ENCODE measurements at regions not wholly inside any gene's neighbourhood (a gene's known extent, or its start where the extent isn't known, plus 50 kb on each side); places are given as distances from the start of the nearest gene placed in this dataset.
"Not testable (repeated sequence)": the region's sequence is repeated elsewhere in the genome, so short reads cannot be mapped to it uniquely, and the experiment has no call there.

DNA sequence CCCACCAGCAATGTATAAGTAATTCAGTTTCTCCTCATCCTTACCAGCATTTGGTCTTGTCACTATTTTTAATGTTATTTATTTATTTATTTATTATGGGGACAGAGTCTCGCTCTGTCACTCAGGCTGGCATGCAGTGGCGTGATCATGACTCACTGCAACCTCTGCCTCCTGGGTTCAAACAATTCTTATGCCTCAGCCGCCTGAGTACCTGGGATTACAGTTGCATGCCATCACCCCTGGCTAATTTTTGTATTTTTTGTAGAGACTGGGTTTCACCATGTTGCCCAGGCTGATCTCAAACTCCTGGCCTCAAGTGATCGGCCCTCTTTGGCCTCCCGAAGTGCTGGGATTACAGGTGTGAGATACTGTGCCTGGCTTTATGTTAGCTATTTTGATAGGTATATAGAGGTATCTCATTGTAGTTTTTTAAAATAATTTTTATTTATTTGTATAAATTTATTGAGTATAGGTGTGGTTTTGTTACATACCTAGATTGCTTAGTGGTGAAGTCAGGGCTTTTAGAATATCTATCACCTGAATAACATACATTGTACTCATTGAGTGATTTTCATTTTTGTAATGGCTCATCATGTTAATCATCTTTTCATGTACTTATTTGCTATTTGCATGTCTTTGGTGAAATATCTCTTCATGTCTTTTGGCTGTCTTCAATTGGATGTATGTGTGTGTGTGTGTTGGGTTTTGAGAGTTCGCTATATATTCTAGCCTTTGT, 53.3 kb downstream of the TANC2 start:
- no peak for DNase-seq (ENCODE audit: low read depth in 4 of 4, low spot score in 3 of 4)

DNA sequence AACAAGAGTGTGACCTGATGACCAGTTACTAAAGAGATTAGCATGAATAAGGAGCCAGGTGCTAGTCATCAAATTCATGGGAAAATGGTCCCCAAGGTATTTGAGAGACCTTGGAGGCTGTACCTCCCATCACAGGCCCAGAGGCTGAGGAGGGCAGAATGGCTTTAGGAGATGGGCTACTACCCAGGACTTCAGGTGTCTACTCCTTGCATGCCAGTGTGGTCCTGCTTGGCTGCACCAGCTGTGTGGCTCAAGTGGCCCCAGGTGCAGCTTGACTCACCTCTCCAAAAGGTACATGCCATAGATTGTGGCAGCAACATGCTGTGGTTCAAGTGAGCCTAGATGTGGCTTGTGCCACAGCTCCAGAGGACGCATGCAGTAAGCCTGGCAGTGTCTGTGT, 56.5 kb downstream of the TANC2 start:
- no peak for DNase-seq (ENCODE audit: low read depth in 4 of 4, low spot score in 3 of 4)

DNA sequence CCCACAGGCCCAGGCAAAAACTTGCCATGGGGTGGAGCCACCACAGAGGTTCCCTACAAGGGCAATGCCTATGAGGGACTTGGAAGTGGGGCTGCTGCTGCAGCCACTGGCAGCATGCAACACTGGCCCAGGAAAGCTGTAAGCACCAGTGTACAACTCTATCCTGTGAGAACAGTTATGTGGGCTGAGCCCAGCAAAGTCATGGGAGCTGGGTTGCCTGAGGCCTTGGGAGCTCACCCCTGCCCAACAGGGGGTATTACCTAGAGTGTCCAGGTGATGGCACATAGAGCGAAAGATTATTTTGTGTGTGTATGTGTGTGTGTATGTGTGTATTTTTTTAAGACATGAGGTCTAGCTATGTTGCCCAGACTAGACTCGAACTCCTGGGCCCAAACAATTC, 57.0 kb downstream of the TANC2 start:
- no peak for DNase-seq (ENCODE audit: low read depth in 4 of 4, low spot score in 3 of 4)

DNA sequence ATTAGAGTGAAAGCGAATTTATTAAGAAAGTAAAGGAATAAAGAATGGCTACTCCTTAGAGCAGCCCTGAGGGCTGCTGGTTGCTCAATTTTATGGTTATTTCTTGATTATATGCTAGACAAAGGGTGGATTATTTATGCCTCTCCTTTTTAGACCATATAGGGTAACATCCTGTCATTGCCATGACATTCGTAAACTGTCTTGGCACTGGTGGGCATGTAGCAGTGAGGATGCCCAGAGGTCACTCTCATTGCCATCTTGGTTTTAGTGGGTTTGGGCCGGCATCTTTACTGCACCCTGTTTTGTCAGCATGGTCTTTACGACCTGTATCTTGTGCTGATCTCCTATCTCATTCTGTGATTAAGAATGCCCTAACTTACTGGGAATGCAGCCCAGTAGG, 58.2 kb downstream of the TANC2 start:
- DNase-seq (ENCODE audit: low read depth in 4 of 4, low spot score in 3 of 4) = no peak

DNA sequence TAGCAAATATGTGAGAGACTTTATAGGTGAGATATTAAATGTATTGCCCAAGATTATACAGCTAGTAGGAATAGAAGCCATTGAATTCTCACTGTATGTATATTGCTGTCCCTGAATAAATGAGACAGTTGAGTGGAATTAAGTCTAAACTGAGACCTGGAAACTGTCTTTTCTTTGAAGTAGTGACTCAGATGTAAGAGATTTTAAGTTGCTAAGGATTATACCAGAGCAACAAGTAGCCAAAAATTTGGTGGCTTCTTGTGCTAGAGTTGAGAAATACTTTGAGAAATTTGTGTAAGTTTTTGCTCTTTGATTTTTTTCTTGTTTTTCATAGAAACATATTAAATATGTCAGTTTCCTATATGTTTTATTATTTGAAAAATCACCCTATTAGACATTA, 58.7 kb downstream of the TANC2 start:
- no peak for DNase-seq (ENCODE audit: low read depth in 4 of 4, low spot score in 3 of 4)

DNA sequence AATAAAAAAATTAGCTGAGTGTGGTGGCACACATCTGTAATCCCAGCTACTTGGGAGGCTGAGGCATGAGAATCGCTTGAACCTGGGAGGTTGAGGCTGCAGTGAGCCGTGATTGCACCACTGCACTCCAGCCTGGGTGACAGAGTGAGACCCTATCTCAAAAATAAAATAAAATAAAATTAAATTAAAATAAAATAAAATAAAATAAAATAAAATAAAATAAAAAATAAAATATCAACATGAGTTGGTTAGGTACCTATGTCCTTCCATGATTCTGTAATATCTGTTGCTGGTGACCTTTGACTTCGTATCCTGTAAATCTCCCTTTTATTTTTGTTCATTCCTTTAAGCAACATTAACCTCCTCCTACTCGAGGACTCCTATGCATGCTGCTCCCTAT, 59.6 kb downstream of the TANC2 start:
- not testable (repeated sequence) for DNase-seq (ENCODE audit: low read depth in 4 of 4, low spot score in 3 of 4)

DNA sequence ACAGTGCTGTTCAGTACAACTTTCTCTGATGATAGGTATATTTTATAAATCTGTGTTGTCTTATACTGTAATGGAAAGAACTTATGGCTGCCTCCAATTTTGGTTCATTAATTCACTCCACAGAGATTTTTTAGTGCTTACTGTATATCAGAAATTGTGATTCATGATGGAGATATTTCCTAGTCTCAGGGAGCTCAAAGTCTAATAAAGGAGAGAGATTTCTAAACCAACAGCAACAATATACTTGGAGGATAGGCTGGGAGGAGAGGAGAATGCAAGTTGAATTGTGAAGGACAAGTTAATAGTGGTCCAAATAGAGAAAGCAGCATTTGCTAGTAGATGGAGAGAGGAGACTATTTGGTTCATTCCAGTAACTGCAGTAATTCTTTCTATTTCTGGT, 63.5 kb downstream of the TANC2 start:
- DNase-seq (ENCODE audit: low read depth in 4 of 4, low spot score in 3 of 4) = no peak

DNA sequence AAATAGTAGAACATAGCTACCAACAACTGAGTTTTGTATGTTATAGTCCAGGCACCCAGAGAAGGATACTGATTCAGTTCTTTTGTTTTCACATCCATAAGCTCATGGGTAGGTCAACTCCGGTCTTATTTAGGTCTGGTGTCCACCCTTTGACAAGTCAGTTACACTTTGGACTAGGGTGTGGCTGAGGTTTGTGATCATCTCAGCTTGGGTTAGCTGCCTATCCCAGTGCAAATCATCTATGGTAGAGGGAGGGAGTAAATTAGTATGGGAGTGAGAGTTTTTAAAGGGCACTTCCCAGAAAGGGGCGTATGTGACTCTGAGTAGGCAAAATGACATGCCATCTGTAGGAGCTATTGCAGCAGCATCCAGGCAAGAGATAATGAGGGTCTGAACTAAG, 66.1 kb downstream of the TANC2 start:
- DNase-seq (ENCODE audit: low read depth in 4 of 4, low spot score in 3 of 4) = no peak

DNA sequence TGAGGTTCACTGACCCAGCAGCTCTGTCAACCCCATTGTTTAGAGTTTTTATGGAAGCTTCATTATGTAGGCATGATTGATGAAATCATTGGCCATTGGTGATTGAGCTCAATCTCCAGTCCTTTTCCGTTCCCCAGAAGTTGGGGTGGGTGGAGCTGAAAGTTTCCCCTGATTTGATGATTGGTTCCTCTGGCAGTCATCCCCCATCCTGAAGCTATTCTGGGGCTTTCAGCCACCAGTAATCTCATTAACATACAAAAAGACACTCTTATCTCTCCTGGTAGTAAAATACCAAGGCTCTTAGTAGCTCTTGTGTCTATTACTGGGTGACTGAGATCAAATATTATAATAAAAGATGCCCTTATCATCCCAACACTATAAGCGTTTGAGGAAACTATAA, 67.1 kb downstream of the TANC2 start:
- no peak for DNase-seq (ENCODE audit: low read depth in 4 of 4, low spot score in 3 of 4)

DNA sequence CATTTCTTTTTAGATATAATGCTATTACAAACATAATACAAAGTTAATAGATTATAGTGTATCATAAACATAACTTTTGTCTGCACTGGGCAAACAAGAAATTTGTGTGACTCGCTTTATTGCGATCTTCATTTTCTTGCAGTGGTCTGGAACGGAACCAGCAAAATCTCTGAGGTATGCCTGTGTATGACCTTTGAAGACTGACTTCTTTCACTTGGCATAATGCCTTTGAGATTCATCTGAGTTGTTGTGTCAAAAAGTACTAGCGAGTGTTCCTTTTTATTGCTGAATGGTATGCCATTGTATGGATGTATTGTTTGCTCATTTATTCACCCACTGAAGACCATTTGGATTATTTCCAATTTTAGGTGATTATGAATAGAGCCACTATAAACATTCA, 69.2 kb downstream of the TANC2 start:
- DNase-seq (ENCODE audit: low read depth in 4 of 4, low spot score in 3 of 4) = no peak

DNA sequence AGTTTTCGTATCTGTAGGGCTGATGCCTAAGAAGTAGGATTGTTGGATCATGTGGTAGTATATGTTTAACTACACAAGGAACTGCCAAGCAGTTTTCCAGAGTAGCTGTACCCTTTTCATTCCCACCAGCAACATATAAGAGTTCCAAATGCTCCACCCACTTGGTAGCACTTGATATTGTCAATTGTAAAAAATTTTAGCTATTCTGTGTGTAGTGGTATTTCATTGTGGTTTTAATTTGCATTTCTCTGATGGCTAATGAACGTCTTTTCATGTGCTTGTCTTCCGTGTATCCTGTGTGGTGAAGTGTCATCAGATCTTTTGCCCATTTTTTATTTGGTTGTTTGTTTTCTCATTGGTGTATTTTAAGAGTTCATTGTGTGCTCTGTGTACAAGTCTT, 69.7 kb downstream of the TANC2 start:
- DNase-seq (ENCODE audit: low read depth in 4 of 4, low spot score in 3 of 4) = no peak

DNA sequence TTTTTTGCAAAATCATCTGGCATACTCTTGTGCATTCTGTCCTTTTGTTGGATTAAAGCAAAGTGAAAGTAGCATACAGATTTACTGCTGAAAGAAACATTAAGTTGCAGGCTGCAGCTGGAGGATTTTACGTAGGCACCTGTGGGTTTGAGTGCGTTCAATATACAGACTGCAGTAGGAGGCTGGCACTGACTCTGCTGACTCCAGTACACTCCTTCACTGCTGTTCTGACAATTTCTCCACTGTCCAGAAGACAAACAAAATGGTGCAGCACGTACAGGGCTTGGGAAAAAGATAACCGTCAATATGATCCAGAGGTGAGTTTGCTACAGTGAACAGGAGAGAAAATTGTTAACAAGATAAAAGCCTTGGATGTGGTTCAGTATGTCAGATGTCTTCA, 73.3 kb downstream of the TANC2 start:
- peak in 1 of 4 donors; percentile 4 for DNase-seq (ENCODE audit: low read depth in 4 of 4, low spot score in 3 of 4)

DNA sequence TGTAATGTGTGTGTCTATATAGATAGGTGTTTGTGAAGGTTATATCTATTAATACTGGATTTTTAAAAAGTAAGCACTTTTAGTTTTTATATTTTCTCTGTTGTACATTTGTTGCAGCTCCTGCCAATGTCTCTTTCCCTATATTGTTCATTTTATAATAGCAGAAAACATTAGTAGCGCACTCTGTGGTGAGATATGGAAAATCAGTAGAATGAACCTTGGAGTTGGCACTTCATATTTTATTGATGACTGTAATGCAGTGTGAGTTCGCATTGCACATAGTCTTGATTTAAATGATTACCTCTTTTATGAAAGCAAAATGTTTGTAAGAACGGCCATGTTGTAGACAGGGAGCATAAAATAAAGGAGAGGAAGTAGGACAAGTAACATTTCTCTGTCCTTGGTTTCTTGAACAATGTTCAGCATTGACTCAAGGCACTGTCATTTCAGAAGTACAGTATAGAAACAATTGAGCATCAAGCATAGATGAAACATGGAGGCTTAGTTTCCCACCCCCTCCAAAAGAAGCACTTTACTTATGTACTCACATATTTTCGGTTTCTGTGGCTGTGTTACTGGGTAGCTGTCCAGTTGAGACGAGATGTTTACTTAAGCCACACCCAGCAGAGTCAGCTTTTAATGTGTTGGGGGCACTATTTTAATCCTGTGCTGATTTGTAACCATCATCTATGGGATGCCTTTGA, 74.0 kb downstream of the TANC2 start:
- no peak for DNase-seq (ENCODE audit: low read depth in 4 of 4, low spot score in 3 of 4)

DNA sequence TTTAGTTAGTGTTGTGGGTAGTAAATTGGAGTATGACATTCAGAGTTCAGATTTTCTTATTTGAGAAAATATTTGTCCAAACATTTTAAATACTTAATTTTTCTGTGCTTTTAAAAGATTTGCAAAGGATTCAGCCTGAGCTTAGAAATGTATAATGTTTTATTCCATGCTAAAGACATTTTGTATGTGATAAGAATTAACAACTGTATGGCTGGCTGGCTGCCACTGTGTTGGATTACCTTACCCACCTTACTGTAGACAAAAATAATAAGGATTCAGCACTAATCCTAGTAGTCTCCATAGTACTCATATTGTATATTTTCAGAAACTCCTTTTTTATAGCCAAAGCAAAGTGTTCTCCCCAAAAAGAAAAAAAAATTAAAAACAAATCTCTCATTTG, 74.8 kb downstream of the TANC2 start:
- DNase-seq (ENCODE audit: low read depth in 4 of 4, low spot score in 3 of 4) = no peak

DNA sequence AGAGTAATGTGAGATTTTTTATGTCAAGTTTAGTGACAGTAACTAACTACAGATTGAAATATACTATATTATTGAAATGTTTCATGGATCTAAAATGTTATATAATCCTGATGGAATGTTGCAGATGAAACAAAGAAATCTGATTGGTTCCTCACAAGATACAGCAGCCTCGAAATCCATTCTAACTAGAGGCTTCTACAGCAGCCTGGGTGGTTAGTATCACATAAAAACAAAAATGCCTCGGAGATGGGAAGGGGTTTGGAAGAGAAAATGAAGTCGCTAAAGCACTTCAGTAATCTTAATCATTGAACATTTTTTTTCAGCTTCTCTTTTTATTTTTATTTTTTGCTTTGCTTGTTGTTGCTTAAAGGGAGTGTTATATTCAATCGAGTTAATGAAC, 75.2 kb downstream of the TANC2 start:
- no peak for DNase-seq (ENCODE audit: low read depth in 4 of 4, low spot score in 3 of 4)

DNA sequence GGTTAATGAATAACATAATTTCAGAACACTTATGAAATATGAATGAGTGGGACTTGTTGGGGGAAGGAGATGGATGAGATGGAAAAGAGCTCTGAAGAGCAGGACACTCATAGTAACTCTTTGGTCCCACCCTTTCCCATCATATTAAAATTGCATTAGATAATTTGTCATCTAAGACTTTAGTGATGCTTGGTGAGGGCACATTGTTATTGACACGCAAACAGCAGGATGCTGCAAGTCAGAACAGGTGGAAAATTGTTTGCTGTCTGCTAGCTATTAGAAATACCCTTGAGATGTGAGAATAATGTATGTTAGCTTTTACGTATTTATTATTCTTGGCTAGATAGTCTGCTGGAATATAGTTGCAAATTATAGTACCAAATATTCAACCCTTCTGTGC, 75.7 kb downstream of the TANC2 start:
- no peak for DNase-seq (ENCODE audit: low read depth in 4 of 4, low spot score in 3 of 4)

DNA sequence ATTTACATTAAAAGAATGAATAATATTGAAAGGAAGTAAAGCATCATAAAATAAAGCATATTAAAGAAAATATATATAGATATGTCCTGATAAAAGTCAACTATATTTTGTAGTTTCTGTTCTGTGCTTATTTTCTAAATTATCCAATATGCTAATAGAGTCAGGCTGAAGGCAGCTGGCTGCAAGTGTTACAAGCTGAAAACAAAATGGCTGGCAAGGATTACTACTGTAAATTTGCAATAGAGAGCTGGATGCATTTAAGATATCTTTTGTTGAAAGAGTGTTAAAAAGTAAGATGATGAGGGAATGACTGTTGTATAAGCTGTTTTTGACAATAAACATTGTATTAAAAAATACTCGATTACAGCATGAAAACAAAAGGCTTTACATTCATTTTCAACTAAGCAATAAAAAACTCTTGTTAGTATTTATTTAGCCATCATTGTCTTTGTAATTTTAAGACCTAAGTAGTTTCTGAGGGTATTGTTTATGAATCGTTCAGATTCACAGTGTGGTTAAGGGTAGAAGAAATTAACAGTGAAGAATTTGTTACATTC, 76.3 kb downstream of the TANC2 start:
- DNase-seq (ENCODE audit: low read depth in 4 of 4, low spot score in 3 of 4) = no peak

DNA sequence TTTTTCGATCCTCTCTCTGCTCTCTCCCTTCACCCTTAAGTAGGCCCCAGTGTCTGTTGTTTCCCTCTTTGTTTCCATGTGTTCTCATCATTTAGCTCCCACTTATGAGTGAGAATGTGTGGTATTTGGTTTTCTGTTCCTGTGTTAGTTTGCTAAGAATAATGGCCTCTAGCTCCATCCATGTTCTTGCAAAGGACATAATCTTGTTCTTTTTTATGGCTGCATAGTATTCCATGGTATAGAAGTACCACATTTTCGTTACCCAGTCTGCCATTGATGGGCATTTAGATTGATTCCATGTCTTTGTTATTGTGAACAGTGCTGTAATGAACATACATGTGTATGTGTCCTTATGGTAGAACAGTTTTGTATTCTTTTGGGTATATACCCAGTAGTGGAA, 91.5 kb downstream of the TANC2 start:
- DNase-seq (ENCODE audit: low read depth in 4 of 4, low spot score in 3 of 4) = not testable (repeated sequence)

DNA sequence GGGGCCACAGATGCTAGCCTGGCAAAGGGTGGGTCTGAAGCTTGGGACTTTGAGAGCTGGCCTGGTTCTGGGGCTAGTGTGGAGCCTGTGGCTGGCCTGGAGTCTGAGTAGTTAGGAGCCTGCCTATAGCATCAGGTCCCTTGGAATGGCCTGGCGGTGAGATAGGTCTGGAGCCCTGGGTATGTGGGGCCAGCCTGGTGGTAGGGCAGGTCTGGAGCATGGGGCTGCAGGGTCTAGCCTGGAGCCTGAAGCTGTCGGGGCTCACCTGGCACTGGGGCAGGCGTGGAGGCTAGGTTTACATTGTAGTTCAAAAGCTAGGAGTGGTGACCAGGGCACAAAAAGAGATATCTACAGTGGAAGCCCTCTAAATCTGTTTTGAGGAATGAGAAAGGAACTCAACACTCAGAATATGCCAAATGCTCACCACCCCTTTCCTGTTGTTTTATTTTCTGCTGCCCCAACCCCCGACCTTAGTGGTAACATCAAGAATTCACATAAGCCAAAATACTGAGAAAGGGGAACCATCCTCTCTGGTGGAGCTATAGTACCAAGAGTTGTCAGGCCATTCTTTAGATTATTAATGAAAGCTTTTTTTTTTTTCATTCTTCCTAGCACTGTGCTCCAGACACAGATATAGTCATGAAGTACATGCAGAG, 100.3 kb downstream of the TANC2 start:
- no peak for DNase-seq (ENCODE audit: low read depth in 4 of 4, low spot score in 3 of 4)

DNA sequence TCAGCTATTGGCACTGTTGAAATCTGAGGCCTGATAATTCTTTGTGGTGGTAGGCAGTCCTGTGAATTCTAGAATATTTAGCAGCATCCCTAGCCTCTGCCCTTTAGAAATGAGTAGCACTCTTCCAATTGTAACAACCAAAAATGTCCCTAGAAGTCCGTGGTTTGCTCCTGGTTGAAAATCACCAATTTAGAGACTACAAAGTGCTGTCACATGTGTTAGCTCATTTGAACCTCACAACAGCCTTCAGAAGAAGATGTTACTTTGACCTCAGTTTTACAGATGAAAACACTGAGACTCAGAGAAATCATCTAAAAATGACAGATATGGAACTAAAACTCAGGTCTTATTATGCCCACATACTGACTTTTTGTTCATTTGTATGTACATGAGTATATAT, 103.2 kb downstream of the TANC2 start:
- no peak for DNase-seq (ENCODE audit: low read depth in 4 of 4, low spot score in 3 of 4)

DNA sequence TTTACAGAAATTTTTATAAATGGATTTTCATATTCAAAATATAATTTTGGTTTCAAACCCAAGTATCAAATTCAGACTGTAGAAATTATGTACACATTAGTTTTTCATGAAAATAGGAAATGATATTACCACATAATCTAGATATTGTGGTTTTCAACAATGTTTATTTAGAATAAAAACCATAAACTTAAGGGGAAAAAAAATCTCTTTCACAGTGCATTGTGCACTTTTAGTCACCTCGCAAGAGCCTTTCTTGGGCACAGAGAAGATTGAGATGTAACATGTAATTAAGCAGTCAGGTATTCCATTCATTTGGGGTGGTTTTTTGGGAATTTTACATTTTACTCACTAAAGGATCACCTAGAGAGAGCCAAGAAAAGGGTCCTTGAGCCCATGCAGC, 104.0 kb downstream of the TANC2 start:
- no peak for DNase-seq (ENCODE audit: low read depth in 4 of 4, low spot score in 3 of 4)

DNA sequence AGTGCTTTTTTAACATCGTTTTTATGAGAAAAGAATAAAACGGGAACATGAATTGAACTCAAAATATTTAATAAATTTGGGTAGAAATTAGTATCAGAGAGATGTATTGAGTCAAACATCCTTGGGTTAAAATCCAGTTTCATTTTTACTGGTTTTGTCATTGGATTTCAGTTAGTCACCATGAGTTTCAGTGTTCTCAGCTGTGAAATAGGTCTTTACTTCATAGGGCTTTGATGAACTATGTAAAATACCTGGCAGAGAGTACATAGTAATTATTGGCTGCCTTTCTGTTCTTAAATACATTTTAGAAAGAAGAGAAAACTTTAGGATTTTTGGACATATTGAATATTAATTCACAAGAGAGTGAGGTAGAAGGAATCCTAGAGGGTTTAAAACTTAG, 105.8 kb downstream of the TANC2 start:
- no peak for DNase-seq (ENCODE audit: low read depth in 4 of 4, low spot score in 3 of 4)
